ENCODE measurements at regions not wholly inside any gene's neighbourhood (a gene's known extent, or its start where the extent isn't known, plus 50 kb on each side); places are given as distances from the start of the nearest gene placed in this dataset.

DNA sequence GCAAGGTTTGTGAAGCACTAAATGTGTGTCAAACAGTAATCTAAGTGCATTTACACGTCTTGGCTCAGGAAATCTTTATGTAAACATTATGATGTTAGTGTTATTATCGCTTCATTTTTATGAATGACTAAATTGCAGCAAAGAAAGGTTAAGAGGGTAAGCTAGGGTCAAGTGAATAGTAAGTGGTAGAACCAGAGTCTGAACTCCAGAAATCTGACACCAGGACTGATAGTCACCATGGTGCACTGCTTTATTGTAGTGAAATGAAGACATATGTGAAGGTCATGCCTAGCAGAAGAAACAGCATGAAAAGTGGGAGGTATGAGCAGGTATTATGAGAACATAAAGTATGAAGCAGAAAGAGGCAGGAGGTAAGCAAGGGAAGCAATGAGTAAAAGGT lies 368.7 kb upstream of the TENM4 start (continued):
- TF ChIP-seq, protein P1, sequence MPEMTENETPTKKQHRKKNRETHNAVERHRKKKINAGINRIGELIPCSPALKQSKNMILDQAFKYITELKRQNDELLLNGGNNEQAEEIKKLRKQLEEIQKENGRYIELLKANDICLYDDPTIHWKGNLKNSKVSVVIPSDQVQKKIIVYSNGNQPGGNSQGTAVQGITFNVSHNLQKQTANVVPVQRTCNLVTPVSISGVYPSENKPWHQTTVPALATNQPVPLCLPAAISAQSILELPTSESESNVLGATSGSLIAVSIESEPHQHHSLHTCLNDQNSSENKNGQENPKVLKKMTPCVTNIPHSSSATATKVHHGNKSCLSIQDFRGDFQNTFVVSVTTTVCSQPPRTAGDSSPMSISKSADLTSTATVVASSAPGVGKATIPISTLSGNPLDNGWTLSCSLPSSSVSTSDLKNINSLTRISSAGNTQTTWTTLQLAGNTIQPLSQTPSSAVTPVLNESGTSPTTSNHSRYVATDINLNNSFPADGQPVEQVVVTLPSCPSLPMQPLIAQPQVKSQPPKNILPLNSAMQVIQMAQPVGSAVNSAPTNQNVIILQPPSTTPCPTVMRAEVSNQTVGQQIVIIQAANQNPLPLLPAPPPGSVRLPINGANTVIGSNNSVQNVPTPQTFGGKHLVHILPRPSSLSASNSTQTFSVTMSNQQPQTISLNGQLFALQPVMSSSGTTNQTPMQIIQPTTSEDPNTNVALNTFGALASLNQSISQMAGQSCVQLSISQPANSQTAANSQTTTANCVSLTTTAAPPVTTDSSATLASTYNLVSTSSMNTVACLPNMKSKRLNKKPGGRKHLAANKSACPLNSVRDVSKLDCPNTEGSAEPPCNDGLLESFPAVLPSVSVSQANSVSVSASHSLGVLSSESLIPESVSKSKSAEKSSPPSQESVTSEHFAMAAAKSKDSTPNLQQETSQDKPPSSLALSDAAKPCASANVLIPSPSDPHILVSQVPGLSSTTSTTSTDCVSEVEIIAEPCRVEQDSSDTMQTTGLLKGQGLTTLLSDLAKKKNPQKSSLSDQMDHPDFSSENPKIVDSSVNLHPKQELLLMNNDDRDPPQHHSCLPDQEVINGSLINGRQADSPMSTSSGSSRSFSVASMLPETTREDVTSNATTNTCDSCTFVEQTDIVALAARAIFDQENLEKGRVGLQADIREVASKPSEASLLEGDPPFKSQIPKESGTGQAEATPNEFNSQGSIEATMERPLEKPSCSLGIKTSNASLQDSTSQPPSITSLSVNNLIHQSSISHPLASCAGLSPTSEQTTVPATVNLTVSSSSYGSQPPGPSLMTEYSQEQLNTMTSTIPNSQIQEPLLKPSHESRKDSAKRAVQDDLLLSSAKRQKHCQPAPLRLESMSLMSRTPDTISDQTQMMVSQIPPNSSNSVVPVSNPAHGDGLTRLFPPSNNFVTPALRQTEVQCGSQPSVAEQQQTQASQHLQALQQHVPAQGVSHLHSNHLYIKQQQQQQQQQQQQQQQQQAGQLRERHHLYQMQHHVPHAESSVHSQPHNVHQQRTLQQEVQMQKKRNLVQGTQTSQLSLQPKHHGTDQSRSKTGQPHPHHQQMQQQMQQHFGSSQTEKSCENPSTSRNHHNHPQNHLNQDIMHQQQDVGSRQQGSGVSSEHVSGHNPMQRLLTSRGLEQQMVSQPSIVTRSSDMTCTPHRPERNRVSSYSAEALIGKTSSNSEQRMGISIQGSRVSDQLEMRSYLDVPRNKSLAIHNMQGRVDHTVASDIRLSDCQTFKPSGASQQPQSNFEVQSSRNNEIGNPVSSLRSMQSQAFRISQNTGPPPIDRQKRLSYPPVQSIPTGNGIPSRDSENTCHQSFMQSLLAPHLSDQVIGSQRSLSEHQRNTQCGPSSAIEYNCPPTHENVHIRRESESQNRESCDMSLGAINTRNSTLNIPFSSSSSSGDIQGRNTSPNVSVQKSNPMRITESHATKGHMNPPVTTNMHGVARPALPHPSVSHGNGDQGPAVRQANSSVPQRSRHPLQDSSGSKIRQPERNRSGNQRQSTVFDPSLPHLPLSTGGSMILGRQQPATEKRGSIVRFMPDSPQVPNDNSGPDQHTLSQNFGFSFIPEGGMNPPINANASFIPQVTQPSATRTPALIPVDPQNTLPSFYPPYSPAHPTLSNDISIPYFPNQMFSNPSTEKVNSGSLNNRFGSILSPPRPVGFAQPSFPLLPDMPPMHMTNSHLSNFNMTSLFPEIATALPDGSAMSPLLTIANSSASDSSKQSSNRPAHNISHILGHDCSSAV (CRISPR knock-in tag; IDR thresholded peaks at IDR 0.05; ENCODE audit: borderline replicate concordance) = no peak
- TF ChIP-seq FLYWCH1 (CRISPR knock-in tag; IDR thresholded peaks at IDR 0.05) = no peak
- TF ChIP-seq, protein P2, sequence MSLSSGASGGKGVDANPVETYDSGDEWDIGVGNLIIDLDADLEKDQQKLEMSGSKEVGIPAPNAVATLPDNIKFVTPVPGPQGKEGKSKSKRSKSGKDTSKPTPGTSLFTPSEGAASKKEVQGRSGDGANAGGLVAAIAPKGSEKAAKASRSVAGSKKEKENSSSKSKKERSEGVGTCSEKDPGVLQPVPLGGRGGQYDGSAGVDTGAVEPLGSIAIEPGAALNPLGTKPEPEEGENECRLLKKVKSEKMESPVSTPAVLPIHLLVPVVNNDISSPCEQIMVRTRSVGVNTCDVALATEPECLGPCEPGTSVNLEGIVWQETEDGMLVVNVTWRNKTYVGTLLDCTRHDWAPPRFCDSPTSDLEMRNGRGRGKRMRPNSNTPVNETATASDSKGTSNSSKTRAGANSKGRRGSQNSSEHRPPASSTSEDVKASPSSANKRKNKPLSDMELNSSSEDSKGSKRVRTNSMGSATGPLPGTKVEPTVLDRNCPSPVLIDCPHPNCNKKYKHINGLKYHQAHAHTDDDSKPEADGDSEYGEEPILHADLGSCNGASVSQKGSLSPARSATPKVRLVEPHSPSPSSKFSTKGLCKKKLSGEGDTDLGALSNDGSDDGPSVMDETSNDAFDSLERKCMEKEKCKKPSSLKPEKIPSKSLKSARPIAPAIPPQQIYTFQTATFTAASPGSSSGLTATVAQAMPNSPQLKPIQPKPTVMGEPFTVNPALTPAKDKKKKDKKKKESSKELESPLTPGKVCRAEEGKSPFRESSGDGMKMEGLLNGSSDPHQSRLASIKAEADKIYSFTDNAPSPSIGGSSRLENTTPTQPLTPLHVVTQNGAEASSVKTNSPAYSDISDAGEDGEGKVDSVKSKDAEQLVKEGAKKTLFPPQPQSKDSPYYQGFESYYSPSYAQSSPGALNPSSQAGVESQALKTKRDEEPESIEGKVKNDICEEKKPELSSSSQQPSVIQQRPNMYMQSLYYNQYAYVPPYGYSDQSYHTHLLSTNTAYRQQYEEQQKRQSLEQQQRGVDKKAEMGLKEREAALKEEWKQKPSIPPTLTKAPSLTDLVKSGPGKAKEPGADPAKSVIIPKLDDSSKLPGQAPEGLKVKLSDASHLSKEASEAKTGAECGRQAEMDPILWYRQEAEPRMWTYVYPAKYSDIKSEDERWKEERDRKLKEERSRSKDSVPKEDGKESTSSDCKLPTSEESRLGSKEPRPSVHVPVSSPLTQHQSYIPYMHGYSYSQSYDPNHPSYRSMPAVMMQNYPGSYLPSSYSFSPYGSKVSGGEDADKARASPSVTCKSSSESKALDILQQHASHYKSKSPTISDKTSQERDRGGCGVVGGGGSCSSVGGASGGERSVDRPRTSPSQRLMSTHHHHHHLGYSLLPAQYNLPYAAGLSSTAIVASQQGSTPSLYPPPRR (CRISPR knock-in tag; IDR thresholded peaks at IDR 0.05; ENCODE audit: borderline replicate concordance) = no peak
- TF ChIP-seq, protein P3, sequence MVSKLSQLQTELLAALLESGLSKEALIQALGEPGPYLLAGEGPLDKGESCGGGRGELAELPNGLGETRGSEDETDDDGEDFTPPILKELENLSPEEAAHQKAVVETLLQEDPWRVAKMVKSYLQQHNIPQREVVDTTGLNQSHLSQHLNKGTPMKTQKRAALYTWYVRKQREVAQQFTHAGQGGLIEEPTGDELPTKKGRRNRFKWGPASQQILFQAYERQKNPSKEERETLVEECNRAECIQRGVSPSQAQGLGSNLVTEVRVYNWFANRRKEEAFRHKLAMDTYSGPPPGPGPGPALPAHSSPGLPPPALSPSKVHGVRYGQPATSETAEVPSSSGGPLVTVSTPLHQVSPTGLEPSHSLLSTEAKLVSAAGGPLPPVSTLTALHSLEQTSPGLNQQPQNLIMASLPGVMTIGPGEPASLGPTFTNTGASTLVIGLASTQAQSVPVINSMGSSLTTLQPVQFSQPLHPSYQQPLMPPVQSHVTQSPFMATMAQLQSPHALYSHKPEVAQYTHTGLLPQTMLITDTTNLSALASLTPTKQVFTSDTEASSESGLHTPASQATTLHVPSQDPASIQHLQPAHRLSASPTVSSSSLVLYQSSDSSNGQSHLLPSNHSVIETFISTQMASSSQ (IDR thresholded peaks at IDR 0.05; ENCODE audit: low read depth) = no peak
- TF ChIP-seq, protein P3 (CRISPR knock-in tag; IDR thresholded peaks at IDR 0.05; ENCODE audit: borderline replicate concordance) = no peak
- TF ChIP-seq HNRNPLL (IDR thresholded peaks at IDR 0.05; ENCODE audit: low read depth, low read length, poor library complexity, severe bottlenecking) = no peak
- no peak for TF ChIP-seq DMAP1 (CRISPR knock-in tag; IDR thresholded peaks at IDR 0.05)
